PC-9 (cell line): ENCODE measurements at regions not wholly inside any gene's neighbourhood (a gene's known extent, or its start where the extent isn't known, plus 50 kb on each side); places are given as distances from the start of the nearest gene placed in this dataset.

Source experiments
- BruUV-seq: library from RNA; stranded (reverse); fragments of 400-500 nt; replicated peaks from 2 replicates; lab custom pipeline; 2021; lab: Mats Ljungman, UMichigan
- CTCF ChIA-PET: fragments of 300-600 bp; sonication (Branson Sonifier 250); formaldehyde crosslinking; loops from one replicate; lab custom pipeline; 2022; ENCODE audit warnings: antibody characterized with exemption; lab: Charles Lee
- POLR2A ChIA-PET: fragments of 300-600 bp; sonication (Branson Sonifier 250); formaldehyde crosslinking; loops from one replicate; lab custom pipeline; 2022; ENCODE audit warnings: antibody characterized with exemption; ENCODE audit not compliant: unreplicated experiment; lab: Charles Lee
- DNase-seq, 2 experiments: peaks; one replicate each; pipeline versions ENCODE4 v3.0.0 to v3.0.0-alpha.2; 2015 to 2022; ENCODE audit warnings: mixed read lengths in 1 of 2
- H2AFZ ChIP-seq: fragments of 200-600 bp; sonication (generic); 2 replicates; pipeline ENCODE4 v1.8.1; 2017; ENCODE audit warnings: antibody characterized with exemption
- H3F3A ChIP-seq: fragments of 200-600 bp; sonication (generic); 2 replicates; pipeline ENCODE4 v1.8.1; 2017; ENCODE audit warnings: antibody characterized with exemption, mild to moderate bottlenecking, low read depth; ENCODE audit not compliant: insufficient read depth
- H3K27ac ChIP-seq: fragments of 200-600 bp; sonication (generic); 2 replicates; pipeline ENCODE4 v1.6.1; 2016; ENCODE audit warnings: mixed run types
- H3K27me3 ChIP-seq: fragments of 200-600 bp; sonication (generic); 2 replicates; pipeline ENCODE4 v1.6.1; 2016; ENCODE audit warnings: low read depth, mixed run types; ENCODE audit not compliant: insufficient read depth
- H3K36me3 ChIP-seq: fragments of 200-600 bp; sonication (generic); 2 replicates; pipeline ENCODE4 v1.6.1; 2016; ENCODE audit warnings: low read depth, mixed run types
- H3K4me1 ChIP-seq: fragments of 200-600 bp; sonication (generic); replicated peaks from 2 replicates; pipeline ENCODE4 v1.6.1; 2016; ENCODE audit warnings: mixed run types; ENCODE audit not compliant: insufficient read depth
- H3K4me2 ChIP-seq: fragments of 200-600 bp; sonication (generic); 2 replicates; pipeline ENCODE4 v1.6.1; 2017; ENCODE audit warnings: mixed run types
- H3K4me3 ChIP-seq: fragments of 200-600 bp; sonication (generic); 2 replicates; pipeline ENCODE4 v1.6.1; 2016; ENCODE audit warnings: mixed run types
- H3K79me2 ChIP-seq: fragments of 200-600 bp; sonication (generic); 2 replicates; pipeline ENCODE4 v1.6.1; 2017; ENCODE audit warnings: low read depth, mixed run types
- H3K9me2 ChIP-seq: fragments of 200-600 bp; sonication (generic); 2 replicates; pipeline ENCODE4 v1.8.1; 2017; ENCODE audit warnings: mild to moderate bottlenecking; ENCODE audit not compliant: insufficient read depth
- H3K9me3 ChIP-seq: fragments of 200-600 bp; sonication (generic); 2 replicates; pipeline ENCODE4 v1.8.1; 2016; ENCODE audit warnings: low read depth; ENCODE audit not compliant: insufficient read depth
- H4K20me1 ChIP-seq: fragments of 200-600 bp; sonication (generic); 2 replicates; pipeline ENCODE4 v1.8.1; 2017; ENCODE audit not compliant: insufficient read depth
- EZH2 ChIP-seq: fragments of 200-600 bp; sonication (generic); IDR thresholded peaks from 2 replicates; pipeline ENCODE4 v1.8.0; 2017; ENCODE audit warnings: antibody characterized with exemption, low read depth
- intact Hi-C: fragments of 100-400 bp; cut with micrococcal nuclease; formaldehyde crosslinking; loops from one replicate; pipeline ENCODE4 v1.10.0; 2022; ENCODE audit not compliant: unreplicated experiment
- TF ChIP-seq, protein P1 (sequence below): fragments of 200-600 bp; sonication (generic); conservative IDR thresholded peaks from 2 replicates; pipeline ENCODE4 v1.6.1; 2017; ENCODE audit warnings: mixed run types, antibody characterized with exemption, mild to moderate bottlenecking, moderate library complexity

DNA sequence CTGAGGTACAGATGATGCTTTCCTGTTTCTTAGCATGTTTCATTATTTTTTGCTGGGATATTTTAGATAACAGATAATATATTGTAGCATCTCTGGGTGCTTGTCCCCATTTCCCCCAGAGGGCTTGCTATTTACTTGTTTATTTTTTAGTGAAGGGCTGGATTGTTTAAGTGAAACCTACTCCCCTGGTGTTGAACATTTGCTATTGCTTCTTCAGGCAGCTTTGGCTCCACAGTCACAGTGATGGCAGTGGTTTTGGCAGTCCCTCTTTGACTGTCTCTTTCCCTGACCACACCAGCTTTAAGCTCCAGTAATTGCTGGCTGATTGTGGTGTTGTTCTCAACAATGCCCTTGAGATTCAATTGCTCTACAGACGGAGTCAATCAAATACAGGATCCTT is 128.9 kb downstream of the KLF13 start:
- Histone ChIP-seq H4K20me1 (no peaks in the 10 kb centered on the region), H3F3A (no peaks in the 10 kb centered on the region), H3K36me3 (no peaks in the 10 kb centered on the region), H3K4me2 (no peak overlapping the region), H3K9me2 (no peaks in the 10 kb centered on the region), H2AFZ (no peak overlapping the region), H3K79me2 (no peaks in the 10 kb centered on the region), H3K4me1 (no peaks in the 10 kb centered on the region), H3K4me3 (no peak overlapping the region), H3K27me3 (peaks cover 38% of the 10 kb centered on the region), H3K27ac (no peak overlapping the region), H3K9me3 (no peaks in the 10 kb centered on the region)
- no peak for DNase-seq
- ChIA-PET POLR2A (no interaction called here), CTCF (no interaction called here)
- TF ChIP-seq, protein P1, sequence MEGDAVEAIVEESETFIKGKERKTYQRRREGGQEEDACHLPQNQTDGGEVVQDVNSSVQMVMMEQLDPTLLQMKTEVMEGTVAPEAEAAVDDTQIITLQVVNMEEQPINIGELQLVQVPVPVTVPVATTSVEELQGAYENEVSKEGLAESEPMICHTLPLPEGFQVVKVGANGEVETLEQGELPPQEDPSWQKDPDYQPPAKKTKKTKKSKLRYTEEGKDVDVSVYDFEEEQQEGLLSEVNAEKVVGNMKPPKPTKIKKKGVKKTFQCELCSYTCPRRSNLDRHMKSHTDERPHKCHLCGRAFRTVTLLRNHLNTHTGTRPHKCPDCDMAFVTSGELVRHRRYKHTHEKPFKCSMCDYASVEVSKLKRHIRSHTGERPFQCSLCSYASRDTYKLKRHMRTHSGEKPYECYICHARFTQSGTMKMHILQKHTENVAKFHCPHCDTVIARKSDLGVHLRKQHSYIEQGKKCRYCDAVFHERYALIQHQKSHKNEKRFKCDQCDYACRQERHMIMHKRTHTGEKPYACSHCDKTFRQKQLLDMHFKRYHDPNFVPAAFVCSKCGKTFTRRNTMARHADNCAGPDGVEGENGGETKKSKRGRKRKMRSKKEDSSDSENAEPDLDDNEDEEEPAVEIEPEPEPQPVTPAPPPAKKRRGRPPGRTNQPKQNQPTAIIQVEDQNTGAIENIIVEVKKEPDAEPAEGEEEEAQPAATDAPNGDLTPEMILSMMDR: no peak
- no peak for TF ChIP-seq EZH2
- BruUV-seq: no TSS peak
- intact Hi-C loops: no loop called here

DNA sequence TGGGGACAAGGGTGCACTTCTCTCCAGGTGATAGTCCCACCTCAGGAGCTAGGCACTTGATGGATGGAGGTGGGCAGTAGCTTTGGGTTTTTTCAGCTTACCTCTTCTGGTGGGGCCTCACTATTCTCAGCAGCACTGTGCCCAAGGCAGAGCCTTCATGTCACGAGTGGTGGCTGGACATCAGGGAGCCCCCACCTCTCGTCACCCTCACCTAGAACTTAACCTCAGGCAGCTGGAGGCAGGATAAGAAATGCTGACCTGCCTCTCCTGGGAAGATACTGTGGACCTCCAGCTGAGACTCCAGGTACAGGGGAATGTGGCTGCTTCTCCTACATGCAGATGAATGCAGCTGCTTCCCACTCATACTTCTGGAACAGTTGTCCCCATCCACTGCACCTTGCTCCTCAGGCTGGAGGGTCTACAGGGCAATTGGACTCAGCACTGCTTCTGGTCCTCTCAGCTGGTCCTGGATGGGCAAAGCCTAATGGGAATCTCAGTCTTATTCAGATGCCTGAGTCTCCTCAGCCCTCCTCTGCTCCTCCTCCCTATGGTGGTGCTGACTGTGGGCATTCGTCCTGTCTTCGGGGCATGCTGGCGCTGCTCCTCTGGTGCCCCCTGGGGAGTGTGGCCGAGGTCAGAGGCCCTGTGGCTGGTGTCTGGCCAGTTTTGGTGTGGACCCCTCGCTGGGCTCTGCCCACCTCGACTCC is 129.9 kb downstream of the KLF13 start:
- H3K27ac ChIP-seq: no peak overlapping the region
- intact Hi-C loops: no loop called here
- DNase-seq: no peak
- no peak overlapping the region for H3K4me3 ChIP-seq
- H2AFZ ChIP-seq: no peak overlapping the region
- TF ChIP-seq, protein P1: no peak
- TF ChIP-seq EZH2: no peak
- H3K79me2 ChIP-seq: no peaks in the 10 kb centered on the region
- H4K20me1 ChIP-seq: no peaks in the 10 kb centered on the region
- POLR2A ChIA-PET: no interaction called here
- H3F3A ChIP-seq: no peaks in the 10 kb centered on the region
- no peaks in the 10 kb centered on the region for H3K9me2 ChIP-seq
- H3K9me3 ChIP-seq: no peaks in the 10 kb centered on the region
- H3K27me3 ChIP-seq: peaks cover 32% of the 10 kb centered on the region
- H3K4me2 ChIP-seq: no peak overlapping the region
- H3K36me3 ChIP-seq: no peaks in the 10 kb centered on the region
- CTCF ChIA-PET: no interaction called here
- H3K4me1 ChIP-seq: no peaks in the 10 kb centered on the region
- BruUV-seq: no TSS peak

DNA sequence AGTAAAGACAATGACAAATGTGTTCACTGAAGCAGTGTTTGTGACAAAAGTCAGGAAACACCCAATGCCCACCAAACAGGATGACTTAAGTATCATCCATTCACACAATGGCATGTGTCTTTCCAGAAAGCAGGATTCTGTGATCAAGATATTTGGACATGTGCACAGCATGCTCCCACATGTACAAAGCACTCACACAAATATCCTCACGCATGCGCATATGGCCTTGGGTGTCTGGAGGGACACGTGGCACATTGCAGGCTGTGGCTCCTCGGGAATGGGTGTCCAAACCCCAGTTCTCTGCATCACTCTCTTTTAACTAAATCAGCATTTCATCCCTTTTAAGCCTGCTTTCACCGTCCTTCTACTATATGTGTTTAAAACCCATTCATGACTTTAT is 130.5 kb downstream of the KLF13 start:
- Histone ChIP-seq H3K27me3 (peaks cover 28% of the 10 kb centered on the region), H3K4me3 (no peak overlapping the region), H3K36me3 (no peaks in the 10 kb centered on the region), H3K4me2 (no peak overlapping the region), H3K79me2 (no peaks in the 10 kb centered on the region), H3K27ac (no peak overlapping the region), H4K20me1 (no peaks in the 10 kb centered on the region), H2AFZ (no peak overlapping the region), H3K9me3 (no peaks in the 10 kb centered on the region), H3F3A (no peaks in the 10 kb centered on the region), H3K4me1 (no peaks in the 10 kb centered on the region), H3K9me2 (no peaks in the 10 kb centered on the region)
- BruUV-seq: no TSS peak
- TF ChIP-seq, protein P1: no peak
- no peak for TF ChIP-seq EZH2
- intact Hi-C loops: no loop called here
- POLR2A ChIA-PET: no interaction called here
- CTCF ChIA-PET: no interaction called here
- DNase-seq: no peak
